ENCODE measurements at regions not wholly inside any gene's neighbourhood (a gene's known extent, or its start where the extent isn't known, plus 50 kb on each side); places are given as distances from the start of the nearest gene placed in this dataset.

DNA sequence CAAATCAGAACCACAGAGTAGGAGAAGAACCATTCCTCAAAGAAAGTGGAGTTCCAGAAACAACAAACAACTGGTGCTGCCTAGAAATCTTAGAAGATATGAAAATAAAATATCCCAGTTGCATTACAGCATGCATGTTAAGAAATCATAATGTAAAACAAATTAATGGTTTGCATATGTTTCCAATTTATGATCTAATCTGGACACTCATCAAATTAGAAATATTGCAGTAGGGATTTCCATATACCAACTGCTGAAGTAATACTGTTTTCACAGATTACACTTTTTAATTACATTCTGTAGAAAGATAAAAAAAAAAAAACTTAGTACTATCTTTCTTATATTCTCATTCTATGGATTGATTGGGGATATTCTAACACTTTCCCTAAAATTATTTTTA, 1034.6 kb upstream of the C9orf72 start (continued):
- TF ChIP-seq, protein P1, sequence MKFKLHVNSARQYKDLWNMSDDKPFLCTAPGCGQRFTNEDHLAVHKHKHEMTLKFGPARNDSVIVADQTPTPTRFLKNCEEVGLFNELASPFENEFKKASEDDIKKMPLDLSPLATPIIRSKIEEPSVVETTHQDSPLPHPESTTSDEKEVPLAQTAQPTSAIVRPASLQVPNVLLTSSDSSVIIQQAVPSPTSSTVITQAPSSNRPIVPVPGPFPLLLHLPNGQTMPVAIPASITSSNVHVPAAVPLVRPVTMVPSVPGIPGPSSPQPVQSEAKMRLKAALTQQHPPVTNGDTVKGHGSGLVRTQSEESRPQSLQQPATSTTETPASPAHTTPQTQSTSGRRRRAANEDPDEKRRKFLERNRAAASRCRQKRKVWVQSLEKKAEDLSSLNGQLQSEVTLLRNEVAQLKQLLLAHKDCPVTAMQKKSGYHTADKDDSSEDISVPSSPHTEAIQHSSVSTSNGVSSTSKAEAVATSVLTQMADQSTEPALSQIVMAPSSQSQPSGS (IDR thresholded peaks at IDR 0.05; ENCODE audit: low read length), result no peak
- no peak for TF ChIP-seq SAP30 (IDR thresholded peaks at IDR 0.05; ENCODE audit: insufficient read depth, insufficient replicate concordance, low read length)
- TF ChIP-seq TAF1 (IDR thresholded peaks at IDR 0.05; ENCODE audit: low read depth, low read length), result no peak
- no peak for TF ChIP-seq TEAD4 (IDR thresholded peaks at IDR 0.05; ENCODE audit: low read depth, low read length)
- no peak for TF ChIP-seq KDM4A (IDR thresholded peaks at IDR 0.05; ENCODE audit: low read depth, low read length, severe bottlenecking)
- no peak for TF ChIP-seq CREB1 (IDR thresholded peaks at IDR 0.05)
